Adrenal gland (tissue), 5 donors: ENCODE measurements at regions not wholly inside any gene's neighbourhood (a gene's known extent, or its start where the extent isn't known, plus 50 kb on each side); places are given as distances from the start of the nearest gene placed in this dataset.

Source experiments
- CTCF ChIP-seq, 6 experiments: fragments of 450-650 bp in 4 of 6; fragments of 200-600 bp in 2 of 6; sonication (generic) in 1 of 6; IDR thresholded peaks; 1 replicate in 5 of 6; 2 replicates in 1 of 6; pipeline versions ENCODE4 v1.5.1 to v1.8.0; 2016 to 2021; ENCODE audit warnings: antibody characterized with exemption in 6 of 6, mild to moderate bottlenecking in 2 of 6, moderate library complexity in 1 of 6
- POLR2A ChIP-seq, 2 donors: fragments of 450-650 bp; IDR thresholded peaks; one replicate each; pipeline ENCODE4 v1.6.1; 2017; ENCODE audit warnings: antibody characterized with exemption in 2 of 2, mild to moderate bottlenecking in 2 of 2, moderate library complexity in 1 of 2
- donor health status: DM: no; HTN: no; CAD: no.

DNA sequence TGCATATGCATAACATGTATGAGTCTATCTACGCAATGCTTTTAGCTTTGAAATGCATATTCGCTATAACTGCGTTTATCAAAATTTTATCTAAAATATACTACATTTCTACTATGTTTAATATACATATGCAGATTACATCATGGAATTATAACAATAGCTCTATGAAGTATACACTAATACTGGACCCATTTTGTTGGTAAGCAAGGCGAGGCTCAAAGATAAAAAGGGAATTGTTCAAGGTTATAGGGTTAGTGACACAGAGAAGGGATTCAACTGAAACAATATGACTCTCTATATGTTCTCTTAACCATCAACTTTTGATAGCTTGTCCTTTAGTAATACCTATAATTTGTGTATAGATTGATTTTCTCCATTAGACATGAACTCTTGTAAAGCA is 60.9 kb upstream of the SMIM36 start:
- TF ChIP-seq CTCF (IDR thresholded peaks at IDR 0.05) (no peak), POLR2A (IDR thresholded peaks at IDR 0.05) (no peak)
